HG02852 (cell line): ENCODE measurements at regions not wholly inside any gene's neighbourhood (a gene's known extent, or its start where the extent isn't known, plus 50 kb on each side); places are given as distances from the start of the nearest gene placed in this dataset.
A peak's percentile ranks its signal among the peaks of the same experiment; 100 is the strongest.
"Not testable (repeated sequence)": the region's sequence is repeated elsewhere in the genome, so short reads cannot be mapped to it uniquely, and the experiment has no call there.

Experiments used
- ATAC-seq: cut with Tn5 transposase; IDR thresholded peaks from one replicate; pipeline ENCODE4 v1.9.1; 2021; ENCODE audit warnings: mild to moderate bottlenecking, moderate library complexity; ENCODE audit not compliant: unreplicated experiment

- no peak for ATAC-seq
Measured at GRCh38 chr10:30765022-30765615, 135.6 kb upstream of the LYZL2 start.

DNA sequence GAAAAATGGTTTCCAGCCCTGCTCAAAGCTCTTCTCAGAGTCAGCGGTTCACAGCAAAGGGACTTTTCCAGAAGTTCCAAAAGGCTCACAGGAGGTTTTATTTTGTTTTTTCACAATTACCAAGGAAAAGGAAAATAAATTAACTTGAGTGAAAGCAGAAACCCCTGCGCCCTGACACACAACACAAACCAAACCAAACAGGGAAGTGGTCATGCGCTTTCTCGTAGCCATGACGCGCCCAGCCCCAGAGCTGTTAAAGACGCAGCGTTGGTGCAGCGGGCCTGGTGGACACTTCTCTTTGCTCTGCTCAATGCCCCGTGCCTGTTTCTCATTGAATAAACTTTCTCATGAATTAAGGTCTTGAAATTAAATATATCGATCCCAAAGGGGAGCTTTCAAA, 134.4 kb upstream of the LYZL2 start:
- ATAC-seq = no peak

- ATAC-seq = no peak
Measured at GRCh38 chr10:30762620-30763019, 133.1 kb upstream of the LYZL2 start.

GRCh38 chr10:30759423-30759822, 129.9 kb upstream of the LYZL2 start:
- ATAC-seq = no peak

GRCh38 chr10:30758338-30758737, 128.8 kb upstream of the LYZL2 start:
- ATAC-seq = no peak

DNA sequence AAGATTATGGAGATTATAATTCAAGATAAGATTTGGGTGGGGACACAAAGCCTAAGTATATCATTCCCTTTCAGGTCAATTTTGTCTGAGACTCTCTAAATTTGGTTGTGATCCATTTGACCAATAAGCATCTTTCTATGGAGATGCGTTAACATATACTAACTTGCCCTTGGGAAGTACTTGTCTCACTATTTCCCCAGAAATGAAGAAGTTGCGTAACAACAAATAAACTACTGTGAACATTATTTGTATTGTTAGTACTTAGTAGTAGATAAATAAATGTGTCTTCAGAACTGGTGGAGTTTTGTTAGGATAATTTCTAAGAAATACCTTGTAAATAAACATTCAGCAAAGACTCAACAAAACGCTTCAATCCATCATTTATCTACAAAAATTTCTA, 127.3 kb upstream of the LYZL2 start:
- no peak for ATAC-seq

DNA sequence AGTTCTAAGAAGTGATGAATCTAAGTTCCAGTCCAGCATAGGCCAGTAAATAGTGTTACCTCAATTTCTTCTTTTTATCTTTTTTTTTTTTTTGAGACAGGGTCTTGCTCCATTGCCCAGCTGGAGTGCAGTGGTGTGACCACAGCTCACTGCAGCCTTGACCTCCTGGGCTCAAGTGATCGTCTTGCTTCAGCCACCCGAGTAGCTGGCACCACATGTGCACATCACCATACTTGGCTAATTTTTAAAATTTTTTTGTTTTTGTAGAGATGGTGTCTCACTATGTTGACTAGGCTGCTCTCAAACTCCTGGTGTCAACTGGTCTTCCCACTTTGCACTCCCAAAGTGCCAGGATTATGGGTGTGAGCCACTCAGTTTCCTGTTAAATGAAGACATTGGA, 126.6 kb upstream of the LYZL2 start:
- ATAC-seq = no peak

- no peak for ATAC-seq
Measured at GRCh38 chr10:30755441-30755953, 125.9 kb upstream of the LYZL2 start.

GRCh38 chr10:30752481-30752881, 122.9 kb upstream of the LYZL2 start:
- no peak for ATAC-seq

GRCh38 chr10:30751678-30752331, 122.3 kb upstream of the LYZL2 start:
- peak; percentile 72 for ATAC-seq

DNA sequence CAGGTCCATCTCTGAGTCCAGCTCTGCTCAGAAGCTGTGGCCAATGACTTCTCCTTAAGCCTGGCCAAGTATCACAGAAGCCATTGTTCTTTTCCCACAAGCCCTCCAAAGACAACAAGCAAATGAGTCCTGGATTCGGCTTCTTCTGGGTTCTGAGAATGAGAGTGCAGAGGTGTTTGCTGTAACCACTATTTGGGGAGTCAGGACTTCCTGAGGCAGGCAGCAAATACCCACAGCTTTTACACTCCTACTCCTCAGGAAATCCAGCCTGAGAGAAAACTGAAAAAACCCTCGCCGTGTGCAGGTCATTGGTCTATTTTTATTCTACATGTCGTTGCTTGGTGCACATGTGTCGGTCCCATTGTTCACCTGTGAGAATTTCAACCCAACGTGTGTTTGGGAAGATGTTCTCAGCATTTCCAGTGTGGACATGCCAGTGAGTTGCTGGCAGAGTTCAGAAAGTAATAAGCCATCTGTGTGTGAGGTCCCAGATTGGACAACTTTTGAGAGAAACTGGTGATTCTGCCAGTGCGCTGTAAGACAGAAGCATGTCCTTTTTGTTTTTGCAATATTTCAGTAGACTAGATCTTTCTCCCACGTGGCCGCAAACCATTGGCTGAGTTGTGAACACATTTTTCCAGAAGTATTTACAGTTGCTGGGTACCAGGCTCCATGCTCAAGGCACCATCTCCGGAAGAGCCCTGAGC, 121.6 kb upstream of the LYZL2 start:
- ATAC-seq = peak; percentile 58

GRCh38 chr10:30749385-30749784, 119.8 kb upstream of the LYZL2 start:
- ATAC-seq = no peak

DNA sequence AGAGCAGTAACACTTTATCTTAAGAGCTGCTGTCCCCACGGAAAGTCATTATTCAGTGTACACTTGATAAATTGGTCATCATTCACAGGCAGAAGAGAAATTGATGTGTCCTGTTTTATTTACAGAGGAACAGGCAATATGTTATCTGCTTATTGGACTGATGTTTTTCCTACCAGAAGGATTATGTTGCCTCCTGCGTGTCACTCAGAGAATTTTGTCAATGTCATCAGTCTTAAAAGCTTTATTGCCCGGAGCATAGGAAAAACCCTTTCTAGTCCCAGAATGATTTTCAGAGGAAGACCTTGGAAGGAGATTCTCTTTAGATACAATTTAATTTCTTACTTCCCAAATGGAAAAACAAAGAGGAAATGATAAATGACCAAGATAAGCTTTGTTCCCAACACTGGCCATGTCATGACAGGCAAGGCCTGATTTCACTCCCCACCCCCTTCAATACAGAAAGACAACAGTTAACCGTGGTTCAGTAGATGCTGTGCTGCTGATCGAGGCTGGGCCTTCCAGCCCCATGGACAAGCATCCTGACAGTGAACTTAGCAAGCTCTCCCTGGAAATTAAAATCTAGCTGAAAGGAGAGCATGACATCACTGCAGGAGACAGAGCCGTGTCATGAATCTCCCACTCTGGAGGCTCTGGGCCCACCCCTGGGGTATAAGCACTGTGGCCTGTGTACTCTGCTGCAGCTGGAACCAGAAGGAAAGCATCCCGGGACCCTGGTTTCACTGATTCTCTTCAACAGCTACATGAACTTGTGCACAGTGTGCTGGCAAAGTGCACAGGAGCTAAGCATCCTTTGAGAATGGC, 118.8 kb upstream of the LYZL2 start:
- ATAC-seq = no peak

DNA sequence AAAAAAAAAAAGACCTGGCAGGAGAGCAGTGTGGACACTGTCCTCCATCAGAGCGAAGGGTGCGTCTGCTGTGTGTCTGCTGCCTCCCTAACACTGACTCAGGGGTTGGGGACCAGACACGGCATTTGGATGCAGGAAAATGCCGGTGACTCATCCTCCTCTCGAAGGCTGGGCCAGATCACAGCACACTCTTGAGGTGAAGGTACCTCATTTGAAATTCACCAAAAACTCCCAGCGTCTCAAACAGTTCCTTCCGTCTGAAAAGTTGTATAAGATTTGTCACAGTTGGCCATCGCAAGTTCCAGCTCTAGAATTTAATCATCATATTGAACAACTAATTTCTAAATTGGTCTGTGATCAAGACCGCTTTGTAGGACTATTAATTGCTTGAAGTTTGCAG, 118.1 kb upstream of the LYZL2 start:
- ATAC-seq = peak; percentile 33

DNA sequence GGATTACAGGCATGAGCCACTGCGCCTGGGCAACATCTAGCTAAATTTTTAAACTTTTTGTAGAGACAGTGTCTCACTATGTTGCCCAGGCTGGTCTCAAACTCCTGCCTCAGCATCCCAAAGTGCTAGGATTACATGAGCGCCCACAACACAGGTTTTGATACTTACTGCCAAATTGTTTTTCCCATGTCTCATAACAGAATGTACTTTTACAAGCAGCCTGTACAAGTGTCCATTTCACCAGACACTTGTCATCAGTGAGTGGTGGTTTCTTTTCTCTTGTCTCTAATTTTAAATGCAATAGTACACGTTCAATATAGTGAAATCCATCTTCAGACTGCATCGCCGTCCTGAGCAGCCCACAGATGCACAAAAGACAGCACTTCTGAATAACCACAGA, 116.4 kb upstream of the LYZL2 start:
- ATAC-seq = no peak

- ATAC-seq = no peak
Measured at GRCh38 chr10:30744106-30744505, 114.6 kb upstream of the LYZL2 start.

DNA sequence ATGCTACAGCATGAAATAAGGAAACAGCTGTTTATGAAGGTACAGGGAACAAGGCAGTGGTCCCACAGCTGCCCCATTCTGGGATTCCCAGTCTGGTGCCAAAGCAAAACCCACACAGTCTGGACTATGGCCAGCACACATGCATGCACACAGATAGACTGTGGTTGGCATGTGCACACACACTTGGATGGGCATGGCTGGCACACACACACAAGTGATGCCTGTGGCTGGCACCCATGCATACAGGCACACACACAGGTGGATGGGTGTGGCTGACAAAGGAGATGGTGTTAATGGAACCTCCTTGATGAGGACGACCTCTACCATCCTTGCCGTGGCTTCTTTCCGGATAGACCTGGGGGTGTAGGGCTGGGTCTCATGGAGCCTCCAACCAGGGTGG, 114.0 kb upstream of the LYZL2 start:
- ATAC-seq = no peak

DNA sequence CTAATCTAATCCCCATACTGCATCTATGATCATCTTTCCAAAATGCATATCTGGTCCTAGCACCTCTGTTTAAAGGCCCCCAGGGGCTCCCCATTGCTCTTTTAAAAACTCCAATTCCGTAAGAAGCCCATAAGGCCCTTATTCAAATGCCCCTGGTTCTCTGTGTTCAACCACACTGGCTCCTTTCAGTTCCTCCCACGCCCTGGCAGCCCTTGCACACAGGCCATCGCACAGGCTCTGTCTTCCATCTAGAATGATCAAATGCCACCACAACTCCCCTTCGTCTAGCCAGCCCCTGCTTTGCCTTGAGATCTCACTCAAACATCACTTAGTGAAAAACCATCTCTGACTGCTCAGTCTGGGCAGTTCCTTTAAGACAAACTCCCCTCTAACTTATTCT, 112.9 kb upstream of the LYZL2 start:
- peak; percentile 57 for ATAC-seq

DNA sequence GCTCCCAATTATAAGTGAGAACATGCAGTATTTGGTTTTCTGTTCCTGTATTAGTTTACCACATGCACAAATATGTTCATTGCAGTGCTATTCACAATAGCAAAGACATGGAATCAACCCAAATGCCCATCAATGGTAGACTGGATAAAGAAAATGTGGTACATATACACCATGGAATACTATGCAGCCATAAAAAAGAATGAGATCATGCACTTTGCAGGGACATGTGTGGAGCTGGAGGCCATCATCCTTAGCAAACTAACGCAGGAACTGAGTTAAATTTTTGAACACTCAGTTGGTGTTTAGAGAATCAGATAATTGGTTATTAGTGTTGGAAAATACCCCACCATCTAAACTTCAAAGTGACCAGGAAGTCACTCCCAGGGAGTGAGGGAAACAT, 111.2 kb upstream of the LYZL2 start:
- ATAC-seq = not testable (repeated sequence)

GRCh38 chr10:30738416-30738815, 108.9 kb upstream of the LYZL2 start:
- no peak for ATAC-seq

DNA sequence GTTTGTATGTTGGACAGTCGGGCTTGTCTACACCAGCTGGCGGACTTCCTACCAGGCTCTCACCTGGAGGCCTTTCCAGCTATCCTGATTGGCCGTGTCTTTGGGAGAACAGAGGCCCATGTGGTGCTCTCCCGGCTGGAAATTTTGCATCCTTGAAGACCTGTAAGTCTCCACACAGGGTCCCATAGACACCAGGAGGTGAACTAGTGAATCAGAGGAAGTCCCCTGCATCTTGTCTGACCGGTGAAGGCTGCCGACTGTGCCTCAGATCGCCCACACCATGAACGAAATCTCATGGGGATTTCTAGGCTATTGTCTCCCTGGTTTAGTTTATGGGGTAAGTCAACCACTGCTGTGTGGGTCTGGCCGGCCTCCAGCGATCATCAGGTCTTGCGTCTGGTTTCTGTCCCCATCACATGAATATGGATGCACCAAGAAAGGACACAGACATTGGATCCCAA, 108.4 kb upstream of the LYZL2 start:
- peak; percentile 50 for ATAC-seq
